ENCODE measurements at regions not wholly inside any gene's neighbourhood (a gene's known extent, or its start where the extent isn't known, plus 50 kb on each side); places are given as distances from the start of the nearest gene placed in this dataset.

DNA sequence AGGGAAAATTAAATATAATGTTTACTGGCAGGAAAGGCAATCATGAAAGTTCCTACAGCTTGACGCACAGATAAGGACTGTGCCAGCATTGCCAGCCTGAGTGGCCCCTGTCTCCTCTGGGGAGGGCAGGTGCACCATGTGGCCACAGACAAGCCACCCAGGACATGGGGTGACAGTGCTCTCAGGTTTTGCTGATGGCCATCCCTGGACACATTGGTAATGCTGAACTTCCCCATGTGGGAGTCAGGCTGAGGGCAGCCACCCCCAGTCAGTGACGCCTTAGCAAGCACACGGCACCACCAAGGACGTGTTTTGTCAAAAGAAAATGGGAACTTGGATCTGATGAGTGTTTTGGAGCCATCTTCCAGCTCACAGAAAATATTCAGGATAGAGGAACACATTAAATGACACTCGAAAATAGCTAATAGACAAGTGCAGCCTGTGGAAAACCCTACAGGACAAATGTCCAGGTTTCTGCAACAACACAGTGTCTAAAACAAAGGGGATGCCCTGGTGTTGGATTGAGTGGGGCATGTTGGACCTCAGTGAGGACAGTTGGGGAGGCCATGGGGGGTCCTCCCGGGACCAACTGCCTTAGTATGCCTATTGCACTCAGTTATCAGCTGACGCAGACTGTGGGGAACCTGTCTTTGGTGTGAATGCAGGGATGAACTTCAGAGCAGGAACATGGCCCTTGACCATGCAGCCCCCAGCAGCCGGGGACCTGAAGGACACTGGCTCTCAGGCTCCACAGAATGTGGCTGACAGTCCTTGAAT lies 1450.5 kb downstream of the BRD1 start:
- no peak overlapping the region for H3K27ac ChIP-seq (ENCODE audit: low read depth, low read length)
- no peaks in the 10 kb centered on the region for H3K79me2 ChIP-seq (ENCODE audit: insufficient read depth, low read length)
- no peak overlapping the region for H3K4me2 ChIP-seq (ENCODE audit: low read length)
- no peak overlapping the region for H2AFZ ChIP-seq (ENCODE audit: low read depth, low read length, poor library complexity, severe bottlenecking)
- H3K4me3 ChIP-seq (replicated peaks in 1 of 2; ENCODE audit: low read depth in 1 of 2, low read length in 2 of 2) = no peak overlapping the region
- H4K20me1 ChIP-seq (ENCODE audit: insufficient read depth) = no peaks in the 10 kb centered on the region
- H3K9me2 ChIP-seq (ENCODE audit: insufficient read depth) = no peaks in the 10 kb centered on the region
- no TSS peak for BruUV-seq (replicated peaks)
- RAD21 ChIA-PET (ENCODE audit: low non-redundant PET in 1 of 2, low total read pairs in 2 of 2, uncharacterized antibody in 2 of 2, unreplicated experiment in 2 of 2) = no interaction called here
- ATAC-seq = no peak
- CTCF ChIA-PET = no interaction called here
- H3K9ac ChIP-seq (ENCODE audit: low read length) = no peak overlapping the region
- POLR2A ChIA-PET = no interaction called here
- intact Hi-C loops (cut with micrococcal nuclease) = no loop called here
- H3K9me3 ChIP-seq (ENCODE audit: control insufficient read depth in 1 of 2, insufficient read depth in 1 of 2, low read depth in 1 of 2, low read length in 2 of 2) = no peaks in the 10 kb centered on the region; a peak in 1 of 4 replicates
- no peaks in the 10 kb centered on the region for H3K4me1 ChIP-seq (ENCODE audit: control insufficient read depth in 1 of 2, insufficient read depth in 2 of 2, low read length in 2 of 2)
- H3K27me3 ChIP-seq (ENCODE audit: insufficient read depth, low read length) = no peaks in the 10 kb centered on the region
- DNase-seq (ENCODE audit: low read depth, low spot score) = no peak
- no peaks in the 10 kb centered on the region for H3K36me3 ChIP-seq (ENCODE audit: control insufficient read depth in 1 of 2, insufficient read depth in 2 of 2, low read length in 2 of 2)
- TF ChIP-seq POLR2A (IDR thresholded peaks at IDR 0.05; ENCODE audit: borderline replicate concordance, extremely low read depth, insufficient read depth, insufficient read length) (no peak), SP1 (IDR thresholded peaks at IDR 0.05; ENCODE audit: low read depth) (no peak), ZFX (IDR thresholded peaks at IDR 0.05) (no peak), CTCF (IDR thresholded peaks at IDR 0.05 in 2 of 3, conservative IDR thresholded peaks at IDR 0.05 in 1 of 3; ENCODE audit: borderline replicate concordance in 1 of 3, insufficient read depth in 1 of 3, low read depth in 2 of 3, low read length in 2 of 3) (no peak), JUND (IDR thresholded peaks at IDR 0.05) (no peak), EZH2phosphoT487 (IDR thresholded peaks at IDR 0.05; ENCODE audit: borderline replicate concordance) (no peak), TCF7L2 (IDR thresholded peaks at IDR 0.05; ENCODE audit: borderline replicate concordance, extremely low read depth, insufficient read depth, insufficient read length) (no peak), EZH2 (IDR thresholded peaks at IDR 0.05) (no peak), POLR2AphosphoS5 (IDR thresholded peaks at IDR 0.05; ENCODE audit: low read depth, low read length) (no peak), ELF1 (IDR thresholded peaks at IDR 0.05; ENCODE audit: borderline replicate concordance, low read depth) (no peak), SRF (IDR thresholded peaks at IDR 0.05; ENCODE audit: low read depth) (no peak), CBX3 (IDR thresholded peaks at IDR 0.05; ENCODE audit: low read depth) (no peak)
- TF ChIP-seq, protein P1, sequence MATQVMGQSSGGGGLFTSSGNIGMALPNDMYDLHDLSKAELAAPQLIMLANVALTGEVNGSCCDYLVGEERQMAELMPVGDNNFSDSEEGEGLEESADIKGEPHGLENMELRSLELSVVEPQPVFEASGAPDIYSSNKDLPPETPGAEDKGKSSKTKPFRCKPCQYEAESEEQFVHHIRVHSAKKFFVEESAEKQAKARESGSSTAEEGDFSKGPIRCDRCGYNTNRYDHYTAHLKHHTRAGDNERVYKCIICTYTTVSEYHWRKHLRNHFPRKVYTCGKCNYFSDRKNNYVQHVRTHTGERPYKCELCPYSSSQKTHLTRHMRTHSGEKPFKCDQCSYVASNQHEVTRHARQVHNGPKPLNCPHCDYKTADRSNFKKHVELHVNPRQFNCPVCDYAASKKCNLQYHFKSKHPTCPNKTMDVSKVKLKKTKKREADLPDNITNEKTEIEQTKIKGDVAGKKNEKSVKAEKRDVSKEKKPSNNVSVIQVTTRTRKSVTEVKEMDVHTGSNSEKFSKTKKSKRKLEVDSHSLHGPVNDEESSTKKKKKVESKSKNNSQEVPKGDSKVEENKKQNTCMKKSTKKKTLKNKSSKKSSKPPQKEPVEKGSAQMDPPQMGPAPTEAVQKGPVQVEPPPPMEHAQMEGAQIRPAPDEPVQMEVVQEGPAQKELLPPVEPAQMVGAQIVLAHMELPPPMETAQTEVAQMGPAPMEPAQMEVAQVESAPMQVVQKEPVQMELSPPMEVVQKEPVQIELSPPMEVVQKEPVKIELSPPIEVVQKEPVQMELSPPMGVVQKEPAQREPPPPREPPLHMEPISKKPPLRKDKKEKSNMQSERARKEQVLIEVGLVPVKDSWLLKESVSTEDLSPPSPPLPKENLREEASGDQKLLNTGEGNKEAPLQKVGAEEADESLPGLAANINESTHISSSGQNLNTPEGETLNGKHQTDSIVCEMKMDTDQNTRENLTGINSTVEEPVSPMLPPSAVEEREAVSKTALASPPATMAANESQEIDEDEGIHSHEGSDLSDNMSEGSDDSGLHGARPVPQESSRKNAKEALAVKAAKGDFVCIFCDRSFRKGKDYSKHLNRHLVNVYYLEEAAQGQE (IDR thresholded peaks at IDR 0.05; ENCODE audit: low read depth) = no peak
- TF ChIP-seq, protein P2, sequence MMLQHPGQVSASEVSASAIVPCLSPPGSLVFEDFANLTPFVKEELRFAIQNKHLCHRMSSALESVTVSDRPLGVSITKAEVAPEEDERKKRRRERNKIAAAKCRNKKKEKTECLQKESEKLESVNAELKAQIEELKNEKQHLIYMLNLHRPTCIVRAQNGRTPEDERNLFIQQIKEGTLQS (IDR thresholded peaks at IDR 0.05) = no peak
- TF ChIP-seq, protein P3, sequence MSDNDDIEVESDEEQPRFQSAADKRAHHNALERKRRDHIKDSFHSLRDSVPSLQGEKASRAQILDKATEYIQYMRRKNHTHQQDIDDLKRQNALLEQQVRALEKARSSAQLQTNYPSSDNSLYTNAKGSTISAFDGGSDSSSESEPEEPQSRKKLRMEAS (IDR thresholded peaks at IDR 0.05) = no peak
